ENCODE measurements at regions not wholly inside any gene's neighbourhood (a gene's known extent, or its start where the extent isn't known, plus 50 kb on each side); places are given as distances from the start of the nearest gene placed in this dataset.

GRCh38 chr1:213898684-213899083 lies 89.1 kb upstream of the PROX1 start:
- DNase-seq (ENCODE audit: extremely low read depth, low read depth): no peak
- no peak for TF ChIP-seq CTCF (IDR thresholded peaks at IDR 0.05; ENCODE audit: low read depth, low read length)

- DNase-seq (ENCODE audit: extremely low read depth, low read depth): no peak
- TF ChIP-seq CTCF (IDR thresholded peaks at IDR 0.05; ENCODE audit: low read depth, low read length): no peak
These were observed 88.4 kb upstream of the PROX1 start for GRCh38 chr1:213899413-213899812.

- no peak for TF ChIP-seq CTCF (IDR thresholded peaks at IDR 0.05; ENCODE audit: low read depth, low read length)
- no peak for DNase-seq (ENCODE audit: extremely low read depth, low read depth)
These were observed 82.4 kb upstream of the PROX1 start for GRCh38 chr1:213905344-213905743.

- no peak for DNase-seq (ENCODE audit: extremely low read depth, low read depth)
- TF ChIP-seq CTCF (IDR thresholded peaks at IDR 0.05; ENCODE audit: low read depth, low read length): no peak
These were observed 79.3 kb upstream of the PROX1 start for GRCh38 chr1:213908521-213908920.

- DNase-seq (ENCODE audit: extremely low read depth, low read depth): no peak
- TF ChIP-seq CTCF (IDR thresholded peaks at IDR 0.05; ENCODE audit: low read depth, low read length): no peak
These were observed 73.4 kb upstream of the PROX1 start for GRCh38 chr1:213914392-213914791.

GRCh38 chr1:213921311-213921710 lies 66.5 kb upstream of the PROX1 start:
- no peak for DNase-seq (ENCODE audit: extremely low read depth, low read depth)
- no peak for TF ChIP-seq CTCF (IDR thresholded peaks at IDR 0.05; ENCODE audit: low read depth, low read length)

GRCh38 chr1:213921712-213922111 lies 66.1 kb upstream of the PROX1 start:
- TF ChIP-seq CTCF (IDR thresholded peaks at IDR 0.05; ENCODE audit: low read depth, low read length): no peak
- no peak for DNase-seq (ENCODE audit: extremely low read depth, low read depth)

Measured in AG09319 (cell line).